ENCODE measurements at regions not wholly inside any gene's neighbourhood (a gene's known extent, or its start where the extent isn't known, plus 50 kb on each side); places are given as distances from the start of the nearest gene placed in this dataset.

- TF ChIP-seq CTCF (conservative IDR thresholded peaks at IDR 0.05; ENCODE audit: low read length) (no peak), EZH2phosphoT487 (IDR thresholded peaks at IDR 0.05; ENCODE audit: borderline replicate concordance, low read depth, low read length) (no peak)
Measured at GRCh38 chr18:63051928-63052327, 267.6 kb downstream of the BCL2 start.

Measured in OCI-LY7 (cell line).